ENCODE measurements at regions not wholly inside any gene's neighbourhood (a gene's known extent, or its start where the extent isn't known, plus 50 kb on each side); places are given as distances from the start of the nearest gene placed in this dataset.
"Not testable (repeated sequence)": the region's sequence is repeated elsewhere in the genome, so short reads cannot be mapped to it uniquely, and the experiment has no call there.

GRCh38 chr3:6428276-6428675 is 432.6 kb upstream of the GRM7 start:
- not testable (repeated sequence) for DNase-seq (ENCODE audit: low spot score)

GRCh38 chr3:6435951-6436350 is 425.0 kb upstream of the GRM7 start:
- DNase-seq (ENCODE audit: low spot score) = no peak

DNA sequence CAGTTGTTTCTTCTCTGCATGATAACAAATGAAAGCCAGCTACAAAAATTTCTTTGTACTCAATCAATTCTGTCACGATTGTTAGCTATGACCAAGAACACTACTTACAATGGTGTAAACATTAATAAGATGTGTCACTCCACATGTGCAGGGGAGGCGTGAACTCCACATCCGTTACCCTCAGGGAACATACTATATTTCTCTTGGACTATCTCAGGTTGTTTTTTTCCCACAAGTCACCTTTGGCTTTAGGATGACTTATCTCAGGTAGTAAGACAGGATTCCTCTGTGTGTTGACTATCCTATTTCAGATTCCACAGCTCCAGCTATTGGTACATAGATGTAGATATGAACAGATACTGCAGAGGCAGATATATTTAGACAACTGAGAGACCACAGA is 423.3 kb upstream of the GRM7 start:
- no peak for DNase-seq (ENCODE audit: low spot score)

- no peak for DNase-seq (ENCODE audit: low spot score)
Measured at GRCh38 chr3:6438031-6438430, 422.9 kb upstream of the GRM7 start.

DNA sequence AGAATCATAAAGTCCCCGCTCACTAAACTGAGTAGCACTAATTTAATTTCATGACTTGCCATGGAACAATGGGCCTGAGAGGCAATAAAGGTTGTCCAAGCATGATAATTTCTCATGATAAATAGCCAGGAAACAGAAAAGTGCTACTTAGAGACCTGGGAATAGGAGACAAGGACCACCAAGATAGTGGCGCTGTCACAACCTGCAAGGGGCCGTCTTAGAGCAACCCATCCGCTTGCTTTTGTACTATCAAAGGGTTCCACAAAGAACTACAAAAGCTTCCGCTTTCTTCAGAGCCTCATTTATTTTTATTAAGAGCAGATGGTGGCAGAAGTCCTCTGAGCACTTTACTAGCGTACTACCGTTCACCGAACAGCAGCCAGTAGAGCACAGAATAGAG is 421.7 kb upstream of the GRM7 start:
- no peak for DNase-seq (ENCODE audit: low spot score)

GRCh38 chr3:6439824-6440223 is 421.1 kb upstream of the GRM7 start:
- no peak for DNase-seq (ENCODE audit: low spot score)

GRCh38 chr3:6444888-6445658 is 415.8 kb upstream of the GRM7 start:
- DNase-seq (ENCODE audit: low spot score) = no peak

GRCh38 chr3:6447166-6447801 is 413.6 kb upstream of the GRM7 start:
- DNase-seq (ENCODE audit: low spot score) = no peak

- no peak for DNase-seq (ENCODE audit: low spot score)
Measured at GRCh38 chr3:6448011-6448410, 412.9 kb upstream of the GRM7 start.

DNA sequence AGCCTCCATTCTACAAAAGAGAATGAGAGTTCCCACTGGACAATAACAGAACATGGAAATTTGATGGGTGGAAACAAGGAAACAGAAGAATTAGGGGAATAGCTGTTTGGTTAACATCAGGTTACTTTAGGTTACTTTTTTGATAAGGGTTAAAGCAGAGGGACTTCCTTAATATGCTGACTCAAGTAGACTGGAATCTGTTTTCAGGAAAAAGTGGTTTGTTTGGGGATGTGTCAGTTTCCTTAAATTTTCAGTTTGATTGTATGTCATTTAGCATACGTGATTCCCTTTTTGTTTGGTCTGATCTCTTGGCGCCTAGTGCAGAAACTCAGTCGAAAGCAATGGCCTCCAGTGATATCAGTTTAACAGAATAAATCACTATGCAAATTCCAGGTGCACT is 411.8 kb upstream of the GRM7 start:
- DNase-seq (ENCODE audit: low spot score) = no peak

- no peak for DNase-seq (ENCODE audit: low spot score)
Measured at GRCh38 chr3:6452974-6453373, 407.9 kb upstream of the GRM7 start.

GRCh38 chr3:6455031-6455430 is 405.9 kb upstream of the GRM7 start:
- DNase-seq (ENCODE audit: low spot score) = no peak

- DNase-seq (ENCODE audit: low spot score) = no peak
Measured at GRCh38 chr3:6467186-6467585, 393.7 kb upstream of the GRM7 start.

DNA sequence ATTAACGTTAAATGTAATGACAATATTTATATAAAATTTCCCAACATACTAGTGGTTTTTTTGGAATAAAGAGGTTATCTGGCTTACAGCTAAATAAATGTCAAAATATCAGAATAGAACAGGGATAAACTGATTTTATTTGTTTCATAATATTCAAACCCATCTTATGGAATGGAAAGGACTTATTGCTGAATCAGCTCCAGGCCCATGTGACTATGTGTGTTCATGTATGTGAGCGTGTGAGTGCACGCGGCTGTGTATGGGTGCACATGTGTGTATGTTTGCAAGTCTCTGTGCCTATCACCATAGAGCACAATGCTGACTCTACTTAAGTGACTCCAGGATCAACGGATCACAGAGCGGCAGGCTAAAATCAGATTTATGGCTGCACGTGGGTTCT is 392.3 kb upstream of the GRM7 start:
- no peak for DNase-seq (ENCODE audit: low spot score)

- DNase-seq (ENCODE audit: low spot score) = no peak
Measured at GRCh38 chr3:6471744-6472143, 389.2 kb upstream of the GRM7 start.

DNA sequence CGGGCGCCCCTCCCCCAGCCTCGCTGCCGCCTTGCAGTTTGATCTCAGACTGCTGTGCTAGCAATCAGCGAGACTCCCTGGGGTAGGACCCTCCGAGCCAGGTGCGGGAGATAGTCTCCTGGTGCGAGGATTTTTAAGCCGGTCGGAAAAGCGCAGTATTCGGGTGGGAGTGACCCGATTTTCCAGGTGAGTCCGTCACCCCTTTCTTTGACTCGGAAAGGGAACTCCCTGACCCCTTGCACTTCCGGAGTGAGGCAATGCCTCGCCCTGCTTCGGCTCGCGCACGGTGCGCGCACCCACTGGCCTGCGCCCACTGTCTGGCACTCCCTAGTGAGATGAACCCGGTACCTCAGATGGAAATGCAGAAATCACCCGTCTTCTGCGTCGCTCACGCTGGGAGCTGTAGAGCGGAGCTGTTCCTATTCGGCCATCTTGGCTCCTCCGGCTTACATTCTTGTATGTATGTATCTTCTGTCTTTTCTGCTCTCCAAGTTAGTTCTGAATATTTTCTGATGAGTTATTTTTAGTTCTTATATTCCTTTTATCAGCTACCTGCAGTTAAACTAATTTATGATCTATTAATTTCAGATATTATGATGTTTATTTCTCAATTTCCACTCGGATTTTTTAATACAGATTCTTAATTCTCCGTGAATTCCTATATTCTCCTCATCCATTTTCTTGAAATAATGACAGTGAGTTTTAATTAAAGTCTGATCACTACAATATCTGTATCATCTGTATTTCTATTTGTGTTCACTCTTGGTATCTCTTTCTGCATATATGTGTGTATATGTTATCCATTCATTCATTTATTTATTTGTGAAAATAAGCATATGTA is 370.2 kb upstream of the GRM7 start:
- DNase-seq (ENCODE audit: low spot score) = not testable (repeated sequence)

DNA sequence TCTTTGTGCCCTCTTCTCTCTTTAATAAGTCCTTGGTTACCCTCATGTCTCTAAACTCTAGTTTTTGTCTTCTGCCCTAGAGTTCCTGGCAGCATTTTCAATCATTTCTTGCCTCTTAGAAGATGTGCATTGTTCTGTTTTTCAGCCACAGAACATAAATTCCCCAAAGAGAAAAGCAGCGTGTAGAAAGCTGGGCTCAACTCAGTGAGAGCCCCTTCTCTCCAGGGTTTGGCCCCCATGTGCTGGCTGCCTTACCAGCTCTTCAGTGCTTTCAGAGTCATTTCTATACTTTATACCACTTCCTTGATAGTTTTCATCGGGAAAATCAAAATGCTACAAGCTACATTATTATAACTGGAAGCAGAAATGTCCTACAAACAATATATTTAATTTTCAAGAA is 369.1 kb upstream of the GRM7 start:
- no peak for DNase-seq (ENCODE audit: low spot score)

GRCh38 chr3:6492306-6492705 is 368.6 kb upstream of the GRM7 start:
- DNase-seq (ENCODE audit: low spot score) = no peak

DNA sequence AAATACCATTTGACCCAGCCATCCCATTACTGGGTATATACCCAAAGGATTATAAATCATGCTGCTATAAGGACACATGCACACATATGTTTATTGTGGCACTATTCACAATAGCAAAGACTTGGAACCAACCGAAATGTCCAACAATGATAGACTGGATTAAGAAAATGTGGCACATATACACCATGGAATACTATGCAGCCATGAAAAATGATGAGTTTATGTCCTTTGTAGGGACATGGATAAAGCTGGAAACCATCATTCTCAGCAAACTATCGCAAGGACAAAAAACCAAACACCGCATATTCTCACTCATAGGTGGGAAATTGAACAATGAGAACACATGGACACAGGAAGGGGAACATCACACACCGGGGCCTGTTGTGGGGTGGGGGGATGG is 362.0 kb upstream of the GRM7 start:
- not testable (repeated sequence) for DNase-seq (ENCODE audit: low spot score)

- DNase-seq (ENCODE audit: low spot score) = no peak
Measured at GRCh38 chr3:6504347-6504746, 356.6 kb upstream of the GRM7 start.

- DNase-seq (ENCODE audit: low spot score) = no peak
Measured at GRCh38 chr3:6504834-6505233, 356.1 kb upstream of the GRM7 start.

DNA sequence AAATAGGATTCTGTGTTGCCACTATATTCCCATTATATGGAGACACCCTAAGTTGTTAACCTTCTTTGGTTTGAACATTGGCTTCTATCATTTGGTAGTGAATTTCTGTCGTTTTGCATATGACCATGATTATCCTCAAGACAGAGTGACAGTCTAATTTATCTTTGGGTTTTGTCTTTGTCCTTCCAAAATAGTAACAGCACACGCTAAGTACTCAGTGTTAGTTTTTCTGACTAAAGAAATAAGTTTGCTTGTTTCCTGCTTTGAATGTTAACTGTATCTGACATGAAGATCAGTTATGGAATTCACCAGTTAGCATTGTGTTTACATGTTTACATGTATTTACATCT is 352.5 kb upstream of the GRM7 start:
- no peak for DNase-seq (ENCODE audit: low spot score)

DNA sequence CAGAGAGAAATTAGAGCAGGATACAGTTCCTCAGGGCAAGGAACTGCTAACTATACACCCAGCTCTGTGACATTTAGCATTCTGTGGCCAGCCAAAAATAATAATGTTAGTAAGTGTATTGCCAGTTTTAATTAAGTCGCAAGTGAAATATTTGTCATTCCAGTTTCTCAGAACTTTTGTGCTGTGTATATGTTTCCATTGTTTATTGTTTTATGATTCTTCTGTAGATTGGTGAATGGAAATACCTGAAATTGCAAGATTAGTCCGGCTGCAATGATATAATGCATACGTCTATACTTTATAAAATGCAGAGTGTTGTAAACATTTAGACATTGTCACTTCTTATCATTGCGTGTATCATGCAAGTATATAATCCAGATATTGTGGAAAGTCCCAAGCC is 351.3 kb upstream of the GRM7 start:
- no peak for DNase-seq (ENCODE audit: low spot score)

Measured in germinal center (tissue), 1 donor.